HG03439 (cell line): ENCODE measurements at regions not wholly inside any gene's neighbourhood (a gene's known extent, or its start where the extent isn't known, plus 50 kb on each side); places are given as distances from the start of the nearest gene placed in this dataset.
"Not testable (repeated sequence)": the region's sequence is repeated elsewhere in the genome, so short reads cannot be mapped to it uniquely, and the experiment has no call there.

ENCODE experiments used
- ATAC-seq: cut with Tn5 transposase; IDR thresholded peaks from one replicate; pipeline ENCODE4 v1.9.1; 2021; ENCODE audit warnings: mild to moderate bottlenecking, moderate library complexity; ENCODE audit not compliant: unreplicated experiment

DNA sequence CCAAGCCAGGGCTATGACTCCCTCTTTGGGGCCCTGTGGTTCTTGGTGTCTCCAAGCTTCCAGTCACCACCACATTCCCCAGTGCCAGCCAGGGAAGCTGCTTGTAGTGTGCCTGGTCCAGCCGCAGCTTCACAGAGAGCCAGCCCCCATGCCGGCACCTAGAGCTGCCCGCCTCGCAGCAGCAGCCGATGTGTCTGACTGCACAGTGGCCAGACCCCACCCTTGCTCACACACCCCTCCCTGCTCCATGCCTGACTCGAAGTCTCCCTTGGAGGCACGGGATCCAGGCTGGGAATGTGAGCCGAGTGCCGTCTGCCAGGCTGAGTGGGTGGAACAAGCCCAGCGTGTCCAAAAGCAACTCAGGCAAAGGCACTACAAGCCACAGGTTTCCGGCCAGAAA lies 123.3 kb upstream of the SFSWAP start:
- ATAC-seq, result no peak

DNA sequence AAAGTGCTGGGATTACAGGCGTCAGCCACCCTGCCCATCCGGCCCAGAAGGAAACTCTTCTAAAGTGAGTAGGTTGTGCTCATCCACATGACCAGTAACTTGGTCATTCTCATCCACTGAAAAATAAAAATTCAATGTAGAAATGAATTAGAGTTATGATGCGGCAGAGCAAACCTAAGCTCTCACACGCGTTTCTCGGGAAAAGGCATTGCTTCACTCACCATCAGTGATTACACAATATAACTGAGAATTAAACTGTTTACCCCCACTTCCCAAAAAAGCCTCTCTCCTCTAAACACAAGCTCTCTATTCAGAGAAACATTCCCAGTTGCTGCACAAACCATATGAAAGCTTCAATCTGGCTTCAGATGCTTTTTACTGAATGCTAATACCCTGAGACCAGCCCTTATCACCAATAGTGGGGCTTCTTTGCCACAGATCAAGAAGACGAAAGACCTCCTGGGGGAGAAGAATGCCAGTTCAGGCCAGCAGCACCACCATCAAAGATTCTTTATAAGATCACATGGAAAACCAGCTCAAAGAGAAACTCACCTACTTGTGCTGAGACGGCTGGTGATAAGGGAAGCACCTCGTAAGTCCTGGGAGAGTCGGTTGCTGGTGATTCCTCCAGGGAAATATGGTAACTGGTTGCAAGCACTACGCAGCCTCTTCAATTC lies 121.5 kb upstream of the SFSWAP start:
- no peak for ATAC-seq

DNA sequence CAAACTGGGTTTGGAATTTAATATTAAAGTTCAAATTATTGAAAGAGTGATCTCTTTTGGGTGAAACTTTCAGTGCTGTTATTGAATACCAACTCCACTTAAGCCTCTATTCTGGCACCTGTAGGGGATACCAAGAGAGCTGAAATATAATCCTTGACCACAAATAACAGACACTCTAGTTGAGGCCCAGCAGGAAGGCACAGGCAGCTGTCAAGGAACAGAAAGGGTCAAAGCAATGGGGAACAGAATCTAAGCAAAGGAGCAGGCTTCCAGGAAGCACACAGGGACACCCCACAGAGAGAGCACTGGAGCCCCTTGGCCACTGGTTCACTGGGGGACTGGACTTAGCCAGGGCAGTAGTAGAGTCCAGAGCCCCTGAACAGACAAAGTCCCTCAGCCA lies 120.9 kb upstream of the SFSWAP start:
- no peak for ATAC-seq

DNA sequence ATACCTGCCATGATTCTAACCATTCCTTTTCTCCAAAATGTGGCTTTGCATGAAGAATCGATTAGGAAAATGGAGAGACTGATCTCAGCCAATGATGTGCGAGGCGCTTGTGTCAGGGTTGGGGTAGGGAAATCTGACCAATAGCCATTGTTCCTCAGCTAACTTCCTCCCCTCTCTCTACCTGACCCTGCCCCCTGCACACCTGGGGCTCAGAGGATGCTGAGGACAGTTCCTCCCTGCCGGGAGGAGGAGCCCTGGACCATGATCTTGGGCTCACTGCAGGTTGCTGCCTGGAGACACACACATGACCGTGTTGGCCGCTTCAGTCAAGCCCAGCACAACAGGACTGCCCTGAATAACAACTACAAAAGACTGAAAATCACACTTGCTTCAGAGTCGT lies 119.8 kb upstream of the SFSWAP start:
- no peak for ATAC-seq

DNA sequence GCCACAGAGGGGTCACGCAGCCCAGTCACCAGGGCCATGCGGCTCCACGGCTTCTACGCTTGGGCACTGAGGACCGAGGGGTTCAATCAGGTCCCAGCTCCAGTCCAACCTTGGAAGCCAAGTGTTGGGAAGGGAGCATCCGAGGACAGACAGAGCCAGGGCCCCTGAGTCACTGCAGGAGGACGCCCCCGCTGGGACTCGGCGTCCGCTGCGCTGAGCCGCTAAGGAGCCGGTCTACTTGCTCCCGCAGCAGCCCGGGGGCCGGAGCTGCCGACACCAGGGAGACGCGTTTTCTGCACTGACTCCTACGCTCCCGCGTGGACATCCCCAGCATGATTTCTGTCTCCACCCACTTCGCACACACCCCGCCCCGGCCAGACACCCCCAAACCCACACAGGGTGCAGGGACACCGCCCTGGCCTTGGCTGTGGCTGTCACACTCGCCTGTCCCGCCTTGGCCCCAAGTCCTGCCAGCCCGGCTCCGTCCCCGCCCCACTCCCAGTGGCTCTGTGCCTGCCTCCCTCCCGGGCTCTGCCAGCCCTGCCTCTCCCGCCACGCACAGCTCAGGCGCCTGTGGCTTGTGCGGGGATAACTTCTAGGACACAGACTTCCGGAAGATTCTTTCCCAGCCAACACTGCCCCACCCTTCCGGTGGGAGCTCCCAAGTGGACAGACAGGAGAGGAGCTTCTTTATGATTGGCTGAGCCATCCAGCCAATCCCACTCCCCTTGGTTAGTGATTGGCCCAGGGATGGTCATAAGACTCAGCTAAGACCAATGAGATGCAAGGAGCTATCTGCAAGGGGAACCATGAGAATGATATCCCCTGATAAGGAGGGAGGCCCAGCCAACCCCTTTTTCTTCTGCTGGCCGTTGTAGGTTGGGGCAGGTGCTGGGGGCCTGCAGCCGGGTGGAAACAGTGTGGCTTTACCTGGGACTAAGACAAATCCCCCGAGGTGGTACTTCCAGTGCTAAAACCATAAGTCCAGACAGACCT lies 118.9 kb upstream of the SFSWAP start:
- no peak for ATAC-seq

DNA sequence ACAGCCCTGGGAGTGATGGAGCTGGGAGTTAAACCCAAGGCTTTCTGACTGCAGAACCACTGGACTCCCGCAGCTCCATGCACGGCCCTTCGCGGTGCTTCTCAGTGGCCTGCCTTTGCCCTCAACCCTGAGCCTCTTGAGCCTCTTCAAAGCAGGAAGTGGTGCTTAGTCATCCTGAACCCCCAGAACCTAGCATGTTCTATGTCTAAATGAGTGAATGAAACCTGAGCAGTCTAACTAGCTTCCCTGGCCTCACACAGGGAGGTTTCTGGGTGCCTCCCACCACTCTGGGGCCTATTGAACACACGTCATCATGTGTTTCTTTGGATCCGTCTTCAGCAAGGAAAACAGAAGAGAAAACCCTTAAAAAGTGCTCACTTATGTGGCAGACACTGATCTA lies 117.9 kb upstream of the SFSWAP start:
- ATAC-seq, result peak; percentile 92

DNA sequence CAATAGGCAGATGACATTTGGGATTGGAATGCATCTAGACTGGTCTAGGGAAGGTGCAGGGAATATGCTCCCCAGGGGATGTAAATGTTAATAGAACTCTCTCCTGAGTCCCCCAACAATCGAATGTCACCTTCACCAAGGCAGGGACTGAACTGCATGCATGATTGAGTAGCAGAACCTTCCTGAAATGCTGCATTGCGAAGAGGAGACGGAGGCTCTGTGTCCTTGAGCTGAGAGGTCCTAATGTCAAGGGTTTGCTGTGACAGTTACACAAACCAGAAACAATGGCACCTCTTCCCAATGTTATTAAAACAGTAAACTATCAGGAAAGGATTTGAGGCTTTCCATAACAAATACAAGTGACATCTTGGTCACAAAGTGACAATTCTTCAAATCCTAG lies 117.5 kb upstream of the SFSWAP start:
- no peak for ATAC-seq

DNA sequence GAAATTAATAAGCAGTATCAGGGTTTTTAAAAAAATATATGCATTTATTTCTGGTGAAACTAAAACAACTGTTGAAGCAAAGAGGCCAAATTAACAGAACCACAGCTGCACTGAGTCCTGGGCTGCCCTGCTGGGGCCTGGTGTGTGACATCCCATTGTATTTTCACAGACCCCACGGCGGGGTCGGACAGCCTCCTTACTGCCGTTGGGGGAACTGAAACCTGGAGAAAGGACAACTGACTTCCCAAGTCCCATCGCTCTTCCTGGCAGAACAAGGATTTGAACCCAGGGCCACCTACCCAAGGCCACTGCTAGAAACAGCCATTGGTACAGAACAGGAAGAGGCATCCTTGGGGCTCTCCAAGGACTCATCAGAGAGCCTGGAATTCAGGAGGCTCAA lies 114.8 kb upstream of the SFSWAP start:
- no peak for ATAC-seq

DNA sequence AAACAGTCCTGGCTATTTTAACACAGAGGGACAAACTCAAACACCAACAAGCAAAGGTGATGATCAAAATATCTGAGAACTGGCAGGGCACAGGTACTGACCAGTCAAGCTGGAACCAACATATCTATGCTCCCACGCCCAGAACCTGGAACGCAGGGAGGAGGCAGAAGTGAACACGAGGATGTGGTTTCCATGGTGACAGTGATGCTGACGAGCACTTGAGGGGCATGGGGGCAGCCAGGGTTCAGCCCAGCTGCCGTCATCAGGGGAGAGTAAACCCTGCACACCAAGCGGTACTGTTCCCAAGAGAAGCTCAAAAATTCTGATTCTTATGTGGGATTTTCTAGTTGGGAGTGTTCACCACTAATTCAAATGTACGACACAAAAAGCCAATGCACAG lies 113.6 kb upstream of the SFSWAP start:
- ATAC-seq, result no peak

DNA sequence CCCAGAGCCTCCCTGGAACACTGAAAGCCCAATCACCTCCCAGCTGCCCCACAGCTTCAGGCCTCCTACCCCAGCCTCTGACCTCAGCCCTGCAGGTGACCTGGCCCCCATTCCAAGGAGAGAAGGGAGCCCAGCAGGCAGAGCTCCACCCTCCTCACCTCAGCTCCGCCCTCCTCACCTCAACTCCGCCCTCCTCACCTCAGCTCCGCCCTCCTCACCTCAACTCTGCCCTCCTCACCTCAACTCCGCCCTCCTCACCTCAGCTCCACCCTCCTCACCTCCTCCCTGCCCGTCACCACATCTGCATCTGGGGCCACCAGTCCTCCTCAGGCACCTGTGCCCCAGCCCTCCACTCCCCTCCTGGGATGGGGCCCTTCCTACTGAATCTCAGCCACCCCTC lies 112.2 kb upstream of the SFSWAP start:
- no peak for ATAC-seq

DNA sequence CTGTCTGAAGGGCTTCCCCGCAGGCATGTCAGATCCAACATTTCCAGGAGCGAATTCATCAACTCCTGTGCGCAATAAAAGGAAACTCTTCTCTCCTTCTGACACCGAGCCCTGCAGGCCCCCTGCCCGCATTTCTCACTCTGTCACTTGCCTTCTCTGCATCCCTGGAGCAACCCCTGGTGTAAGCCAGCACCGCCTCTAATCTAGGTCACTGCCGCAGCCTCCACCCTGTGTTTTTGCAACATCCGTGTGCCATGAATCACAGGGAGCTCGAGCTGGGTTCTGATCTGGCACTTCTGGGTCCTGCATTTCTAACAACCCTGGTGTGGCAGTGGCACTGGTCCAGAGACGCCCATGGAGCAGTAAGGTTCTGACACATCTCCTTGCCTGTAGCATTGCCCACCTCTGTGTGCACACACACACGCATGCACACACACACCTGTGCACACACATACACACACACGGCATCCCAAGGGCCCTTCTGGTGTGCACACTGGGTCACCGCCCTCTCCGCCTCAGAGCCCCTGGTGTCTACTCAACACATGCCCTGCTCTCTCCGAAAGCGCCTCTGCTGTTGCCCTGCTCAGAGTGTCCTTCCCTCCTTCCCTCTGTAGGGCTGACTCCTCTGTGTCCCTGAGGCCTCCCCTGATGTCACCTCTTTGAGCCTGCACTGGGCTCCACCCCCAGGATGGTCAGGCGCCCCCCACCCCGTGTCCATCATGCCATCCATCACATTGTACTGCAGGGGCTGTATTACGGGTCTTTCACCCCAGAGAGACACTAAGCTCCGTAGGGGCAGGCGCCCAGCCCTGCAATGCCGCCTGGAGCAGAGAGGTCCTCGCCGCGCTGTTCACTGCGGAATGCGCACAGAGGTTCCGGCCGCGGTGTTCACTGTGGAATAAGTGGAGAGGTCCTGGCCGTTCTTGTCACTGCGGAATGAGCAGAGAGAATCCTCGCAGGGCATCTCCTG lies 111.4 kb upstream of the SFSWAP start:
- ATAC-seq, result no peak

DNA sequence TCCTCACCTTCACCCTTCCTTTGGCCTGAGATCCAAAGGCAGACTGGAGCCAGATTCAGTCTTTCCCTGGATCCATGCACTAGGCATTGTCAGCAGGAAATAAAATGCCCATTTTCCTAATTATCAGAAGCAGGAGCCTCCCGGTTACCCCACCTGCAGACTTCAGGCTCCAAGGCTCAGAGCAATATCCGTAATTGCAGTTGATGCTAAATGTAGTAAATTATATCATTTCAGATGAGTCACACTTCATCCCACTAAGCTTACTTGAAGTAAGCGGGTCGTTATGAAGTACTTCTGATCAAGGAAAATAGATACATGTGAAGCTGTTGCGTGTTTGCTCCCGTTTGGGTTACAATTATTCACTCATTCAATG lies 110.7 kb upstream of the SFSWAP start:
- ATAC-seq, result no peak

DNA sequence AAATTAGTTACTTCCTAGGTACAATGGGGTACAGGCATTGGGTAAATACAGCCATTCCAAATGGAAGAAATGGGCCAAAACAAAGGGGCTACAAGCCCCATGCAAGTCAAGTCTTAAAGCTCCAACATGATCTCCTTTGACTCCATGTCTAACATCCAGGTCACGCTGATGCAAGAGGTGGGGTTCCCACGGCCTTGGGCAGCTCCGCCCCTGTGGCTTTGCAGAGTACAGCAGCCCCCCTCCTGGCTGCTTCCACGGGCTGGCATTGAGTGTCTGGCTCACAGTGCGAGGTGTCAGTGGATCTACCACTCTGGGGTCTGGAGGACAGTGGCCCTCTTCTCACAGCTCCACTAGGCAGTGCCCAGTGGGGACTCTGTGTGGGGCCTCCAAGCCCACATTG lies 109.4 kb upstream of the SFSWAP start:
- ATAC-seq, result not testable (repeated sequence)

DNA sequence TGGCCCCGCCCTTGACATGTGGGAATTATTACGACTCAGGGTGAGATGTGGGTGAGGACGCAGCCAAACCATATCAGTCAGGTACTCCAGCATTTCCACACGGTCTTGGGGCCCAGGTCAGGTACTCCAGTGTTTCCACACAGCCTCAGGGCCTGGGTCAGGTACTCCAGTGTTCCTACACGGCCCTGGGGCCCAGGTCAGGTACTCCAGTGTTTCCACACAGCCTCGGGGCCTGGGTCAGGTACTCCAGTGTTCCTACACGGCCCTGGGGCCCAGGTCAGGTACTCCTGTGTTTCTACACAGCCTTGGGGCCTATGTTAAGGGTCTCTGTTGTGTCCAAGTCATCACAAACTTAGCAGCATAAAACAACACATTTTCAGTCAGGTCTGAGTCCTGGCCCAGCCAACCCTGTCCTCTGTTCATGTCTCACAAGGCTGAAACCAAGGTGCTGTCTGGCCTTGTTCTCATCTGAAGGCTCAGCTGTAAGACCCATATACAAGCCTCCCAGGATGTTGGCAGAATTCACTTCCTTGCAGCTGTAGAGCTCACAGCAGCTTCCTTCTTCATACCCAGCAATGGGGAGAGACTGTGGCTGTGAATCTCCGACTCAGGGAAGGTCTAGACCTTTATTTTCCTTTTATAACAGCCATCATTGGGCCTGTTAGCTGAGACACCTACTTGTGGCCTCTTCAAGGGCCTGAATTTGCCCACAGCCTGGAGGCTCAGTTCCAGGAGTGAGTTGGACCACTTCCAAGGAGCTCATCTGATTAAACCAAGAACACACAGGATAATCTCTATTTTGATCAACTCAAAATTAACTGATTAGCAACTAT lies 107.6 kb upstream of the SFSWAP start:
- no peak for ATAC-seq

DNA sequence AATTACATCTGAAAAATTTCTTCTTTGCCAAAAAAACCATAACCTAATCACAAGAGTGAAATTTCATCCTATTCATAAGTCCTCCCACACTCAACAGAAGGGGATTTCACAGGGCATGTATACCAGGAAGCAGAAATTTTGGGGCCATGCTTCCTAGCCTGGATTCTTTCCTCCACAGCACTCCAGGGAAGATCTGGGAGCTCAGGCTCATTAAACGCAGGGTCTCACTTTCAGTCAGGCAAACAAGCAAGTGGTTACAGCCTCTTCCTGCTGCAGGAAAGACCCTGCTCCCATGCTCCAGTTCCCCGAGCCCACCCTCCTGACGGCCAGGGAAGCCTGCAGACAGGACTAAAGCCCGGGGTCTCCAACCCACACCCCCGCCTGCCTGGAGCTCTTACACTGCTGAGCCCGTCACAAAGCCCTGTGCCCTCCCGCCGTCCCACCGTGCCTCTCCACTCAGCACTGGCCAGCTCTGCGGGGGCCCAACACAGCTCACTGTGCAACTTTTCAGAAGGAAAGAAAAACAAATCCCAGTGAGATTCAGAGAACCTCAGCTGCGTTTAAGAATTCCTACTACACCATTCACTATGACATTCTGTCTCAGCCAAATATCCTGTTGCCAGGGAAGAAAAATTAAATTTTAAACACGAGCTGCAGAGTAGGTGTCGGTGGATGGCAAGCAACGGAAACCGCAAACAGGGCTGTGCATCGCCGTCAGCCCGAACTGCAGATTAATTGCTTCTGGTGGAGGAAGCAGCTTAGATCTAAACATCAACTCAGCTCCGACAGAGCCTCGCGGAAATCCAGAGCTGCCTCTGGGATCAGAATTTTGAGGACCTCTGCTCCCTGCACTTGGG lies 106.7 kb upstream of the SFSWAP start:
- ATAC-seq, result no peak

DNA sequence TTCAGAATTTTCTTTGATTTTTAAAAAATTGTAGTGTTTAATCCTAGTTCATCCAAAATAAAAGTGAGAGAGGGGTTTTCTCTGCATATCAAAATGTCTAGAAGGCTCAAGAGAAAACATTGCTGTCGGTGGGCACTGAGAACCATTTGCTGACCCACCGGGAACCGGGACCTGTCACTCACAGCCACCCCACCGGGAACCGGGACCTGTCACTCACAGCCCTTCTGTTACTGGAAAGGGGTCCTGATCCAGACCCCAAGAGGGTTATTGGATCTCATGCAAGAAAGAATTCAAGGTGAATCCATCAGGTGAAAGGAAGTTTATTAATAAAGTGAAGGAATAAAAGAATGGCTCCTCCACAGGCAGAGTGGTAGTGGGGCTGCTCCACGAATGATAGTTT lies 106.0 kb upstream of the SFSWAP start:
- no peak for ATAC-seq

DNA sequence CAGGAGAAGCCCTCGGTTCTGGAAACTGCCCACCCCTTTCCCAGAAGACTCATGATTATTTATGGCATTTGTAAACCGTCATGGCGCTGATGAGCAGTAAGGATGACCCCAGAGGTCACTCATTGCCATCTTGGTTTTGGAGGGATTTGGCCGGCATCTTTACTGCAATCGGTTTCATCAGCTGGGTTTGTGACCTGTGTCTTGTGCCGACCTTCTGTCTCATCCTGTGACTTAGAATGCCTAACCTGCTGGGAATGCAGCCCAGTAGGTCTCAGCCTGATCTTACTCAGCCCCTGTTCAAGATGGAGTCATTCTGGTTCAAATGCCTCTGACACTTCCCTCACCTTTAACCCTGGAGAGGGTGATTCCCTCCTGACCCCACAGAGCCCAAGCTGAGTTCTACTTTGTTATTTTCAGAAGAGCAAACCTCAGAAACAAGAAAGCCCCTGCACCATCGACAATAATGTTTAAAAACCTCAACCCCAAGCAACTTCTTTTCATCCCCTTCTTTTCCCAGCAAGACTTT lies 105.5 kb upstream of the SFSWAP start:
- ATAC-seq, result no peak

DNA sequence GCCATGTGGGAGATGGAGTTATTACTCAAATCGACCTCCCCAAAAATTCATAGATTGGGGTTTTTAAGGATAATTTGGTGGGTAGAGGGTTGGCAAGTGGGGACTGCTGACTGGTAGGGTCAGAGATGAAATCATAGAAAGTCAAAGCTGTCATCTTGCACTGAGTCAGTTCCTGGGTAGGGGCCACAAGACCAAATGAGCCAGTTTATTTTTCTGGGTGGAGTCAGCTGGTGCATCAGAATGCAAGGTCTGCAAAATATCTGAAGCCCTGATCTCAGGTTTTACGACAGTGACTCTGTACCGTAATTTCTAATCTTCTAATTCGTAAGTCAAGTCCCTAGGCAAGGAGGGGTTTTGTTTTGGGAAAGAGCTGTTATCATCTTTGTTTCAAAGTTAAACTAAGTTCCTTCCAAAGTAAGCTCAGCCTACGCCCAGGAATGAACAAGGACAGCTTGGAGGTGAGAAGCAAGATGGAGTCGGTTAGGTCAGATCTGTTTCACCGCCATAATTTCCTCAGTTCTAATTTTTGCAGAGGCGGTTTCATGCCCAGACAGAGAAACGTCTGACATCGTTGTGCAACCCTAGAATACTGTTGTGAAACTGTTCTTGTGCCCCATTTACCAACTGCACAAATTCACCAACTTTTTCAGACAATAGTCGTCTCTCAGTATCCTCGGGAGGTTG lies 104.5 kb upstream of the SFSWAP start:
- no peak for ATAC-seq
